ENCODE measurements at regions not wholly inside any gene's neighbourhood (a gene's known extent, or its start where the extent isn't known, plus 50 kb on each side); places are given as distances from the start of the nearest gene placed in this dataset.

- Histone ChIP-seq H3K27ac (no peak overlapping the region), H3K27me3 (replicated peaks; ENCODE audit: insufficient read depth) (no peaks in the 10 kb centered on the region), H3K4me3 (no peak overlapping the region), H3K9me3 (no peaks in the 10 kb centered on the region), H3K36me3 (no peaks in the 10 kb centered on the region), H3K4me1 (ENCODE audit: control insufficient read depth in 1 of 2, low read depth in 2 of 2) (no peaks in the 10 kb centered on the region)
- DNase-seq (ENCODE audit: low spot score) = no peak
- no peak for TF ChIP-seq CTCF (IDR thresholded peaks at IDR 0.05)
- ATAC-seq (ENCODE audit: insufficient number of reproducible peaks, low FRiP score, low read depth) = no peak
Observed at GRCh38 chr12:5203720-5204119, 160.0 kb downstream of the KCNA5 start.

GRCh38 chr12:5204271-5204670 lies 160.6 kb downstream of the KCNA5 start:
- H3K4me3 ChIP-seq = no peak overlapping the region
- no peak for TF ChIP-seq CTCF (IDR thresholded peaks at IDR 0.05)
- no peaks in the 10 kb centered on the region for H3K27me3 ChIP-seq (replicated peaks; ENCODE audit: insufficient read depth)
- ATAC-seq (ENCODE audit: insufficient number of reproducible peaks, low FRiP score, low read depth) (no peak), DNase-seq (ENCODE audit: low spot score) (no peak)
- H3K36me3 ChIP-seq = no peaks in the 10 kb centered on the region
- H3K27ac ChIP-seq = no peak overlapping the region
- H3K9me3 ChIP-seq = no peaks in the 10 kb centered on the region
- H3K4me1 ChIP-seq (ENCODE audit: control insufficient read depth in 1 of 2, low read depth in 2 of 2) = no peaks in the 10 kb centered on the region

- DNase-seq (ENCODE audit: low spot score) (no peak), ATAC-seq (ENCODE audit: insufficient number of reproducible peaks, low FRiP score, low read depth) (no peak)
- no peaks in the 10 kb centered on the region for H3K36me3 ChIP-seq
- H3K27me3 ChIP-seq (replicated peaks; ENCODE audit: insufficient read depth) = no peaks in the 10 kb centered on the region
- no peaks in the 10 kb centered on the region for H3K9me3 ChIP-seq
- no peak overlapping the region for H3K27ac ChIP-seq
- TF ChIP-seq CTCF (IDR thresholded peaks at IDR 0.05) = no peak
- H3K4me3 ChIP-seq = no peak overlapping the region
- H3K4me1 ChIP-seq (ENCODE audit: control insufficient read depth in 1 of 2, low read depth in 2 of 2) = no peaks in the 10 kb centered on the region
Observed at GRCh38 chr12:5204831-5205230, 161.2 kb downstream of the KCNA5 start.

- DNase-seq (ENCODE audit: low spot score) (no peak), ATAC-seq (ENCODE audit: insufficient number of reproducible peaks, low FRiP score, low read depth) (no peak)
- H3K36me3 ChIP-seq = no peaks in the 10 kb centered on the region
- no peaks in the 10 kb centered on the region for H3K27me3 ChIP-seq (replicated peaks; ENCODE audit: insufficient read depth)
- TF ChIP-seq CTCF (IDR thresholded peaks at IDR 0.05) = no peak
- H3K4me1 ChIP-seq (ENCODE audit: control insufficient read depth in 1 of 2, low read depth in 2 of 2) = no peaks in the 10 kb centered on the region
- no peak overlapping the region for H3K27ac ChIP-seq
- no peak overlapping the region for H3K4me3 ChIP-seq
- H3K9me3 ChIP-seq = no peaks in the 10 kb centered on the region
Observed at GRCh38 chr12:5206401-5207175, 162.9 kb downstream of the KCNA5 start.

- Histone ChIP-seq H3K36me3 (no peaks in the 10 kb centered on the region), H3K4me3 (no peak overlapping the region), H3K27ac (no peak overlapping the region), H3K27me3 (replicated peaks; ENCODE audit: insufficient read depth) (no peaks in the 10 kb centered on the region), H3K4me1 (ENCODE audit: control insufficient read depth in 1 of 2, low read depth in 2 of 2) (no peaks in the 10 kb centered on the region), H3K9me3 (no peaks in the 10 kb centered on the region)
- DNase-seq (ENCODE audit: low spot score) (no peak), ATAC-seq (ENCODE audit: insufficient number of reproducible peaks, low FRiP score, low read depth) (no peak)
- TF ChIP-seq CTCF (IDR thresholded peaks at IDR 0.05) = no peak
Observed at GRCh38 chr12:5210179-5210922, 166.7 kb downstream of the KCNA5 start.

All from thoracic aorta (tissue), 2 donors.